Spleen (tissue), 11 donors: ENCODE measurements at regions not wholly inside any gene's neighbourhood (a gene's known extent, or its start where the extent isn't known, plus 50 kb on each side); places are given as distances from the start of the nearest gene placed in this dataset.
A peak's percentile ranks its signal among the peaks of the same experiment; 100 is the strongest.
"Not testable (repeated sequence)": the region's sequence is repeated elsewhere in the genome, so short reads cannot be mapped to it uniquely, and the experiment has no call there.

ENCODE experiments used
- DNase-seq: peaks from one replicate; pipeline ENCODE4 v3.0.0-alpha.2; 2020
- H3K27ac ChIP-seq, 8 donors: fragments of 200-600 bp; sonication (generic) in 7 of 8; 1 replicate in 4 of 8; 2 replicates in 4 of 8; pipeline versions ENCODE4 v1.5.0 to v1.8.0; 2016 to 2021; ENCODE audit warnings: inconsistent platforms in 4 of 8, mild to moderate bottlenecking in 4 of 8, moderate library complexity in 1 of 8
- H3K27me3 ChIP-seq, 7 donors: fragments of 200-600 bp; sonication (generic) in 6 of 7; replicated peaks in 1 of 7; 1 replicate in 4 of 7; 2 replicates in 3 of 7; pipeline versions ENCODE4 v1.5.0 to v1.8.0; 2016 to 2021; ENCODE audit warnings: inconsistent platforms in 3 of 7, mild to moderate bottlenecking in 1 of 7
- H3K36me3 ChIP-seq, 6 donors: fragments of 200-600 bp; sonication (generic) in 5 of 6; 1 replicate in 4 of 6; 2 replicates in 2 of 6; pipeline versions ENCODE4 v1.5.0 to v1.8.0; 2016 to 2021; ENCODE audit warnings: inconsistent platforms in 2 of 6
- H3K4me1 ChIP-seq, 6 donors: fragments of 200-600 bp; sonication (generic) in 5 of 6; 1 replicate in 3 of 6; 2 replicates in 3 of 6; pipeline versions ENCODE4 v1.5.0 to v1.8.0; 2016 to 2021; ENCODE audit warnings: inconsistent platforms in 3 of 6
- H3K4me3 ChIP-seq, 8 donors: fragments of 200-600 bp; sonication (generic) in 7 of 8; 1 replicate in 4 of 8; 2 replicates in 4 of 8; pipeline versions ENCODE4 v1.5.0 to v1.8.0; 2016 to 2021; ENCODE audit warnings: inconsistent platforms in 4 of 8, mild to moderate bottlenecking in 4 of 8, moderate library complexity in 2 of 8
- H3K9me3 ChIP-seq, 8 donors: fragments of 200-600 bp; sonication (generic) in 7 of 8; 1 replicate in 4 of 8; 2 replicates in 4 of 8; pipeline versions ENCODE4 v1.5.0 to v1.8.0; 2016 to 2021; ENCODE audit warnings: inconsistent platforms in 4 of 8
- CTCF ChIP-seq, 11 experiments: fragments of 200-600 bp in 7 of 11; fragments of 450-650 bp in 4 of 11; sonication (generic) in 4 of 11; IDR thresholded peaks in 8 of 11; conservative IDR thresholded peaks in 3 of 11; 1 replicate in 7 of 11; 2 replicates in 4 of 11; pipeline versions ENCODE4 v1.4.0 to v1.8.0; 2016 to 2021; ENCODE audit warnings: antibody characterized with exemption in 11 of 11, inconsistent platforms in 4 of 11, mild to moderate bottlenecking in 1 of 11
- POLR2A ChIP-seq, 3 donors: fragments of 450-650 bp; IDR thresholded peaks; one replicate each; pipeline ENCODE4 v1.5.1; 2017; ENCODE audit warnings: antibody characterized with exemption in 3 of 3, mild to moderate bottlenecking in 1 of 3
- POLR2AphosphoS5 ChIP-seq, 3 donors: sonication (generic); formaldehyde crosslinking; IDR thresholded peaks; one replicate each; pipeline ENCODE4 v1.5.1; 2017; ENCODE audit warnings: antibody characterized with exemption in 3 of 3
- WGBS, 5 donors: extraction: QIAGEN DNeasy Blood & Tissue Kit in 3 of 5; methylation state at CpG; one replicate each; pipeline versions ENCODE4 v1.1.5 to v1.1.7; 2013 to 2018; 5-methylcytosine and 5-hydroxymethylcytosine counted together
- intact Hi-C: fragments of 100-400 bp; cut with DNase I; formaldehyde crosslinking; loops from one replicate; pipeline ENCODE4 v1.15.0; 2023; ENCODE audit warnings: low total_unique reads
- donor health status: healthy with polysubstance abuse.
- donor health status: DM: no; HTN: no; CAD: no; lungs with moderate emphysema.
- donor health status: DM: no; HTN: no; CAD: no.
- donor health status: Bipolar disorder and iron deficiency.
- donor health status: healthy.
- donor health status: DM: no; HTN: no; CAD: no.
- donor health status: DM: yes; HTN: yes; CAD: no.

- 57 to 67% (median 61%) methylated on average over 2 of the region's 2 CpGs for WGBS, 5 donors
- intact Hi-C loops, result no loop called here
- Histone ChIP-seq H3K27ac (no peak overlapping the region), H3K4me3 (no peak overlapping the region), H3K27me3 (no peaks in the 10 kb centered on the region), H3K36me3 (no peaks in the 10 kb centered on the region), H3K4me1 (no peaks in the 10 kb centered on the region), H3K9me3 (no peaks in the 10 kb centered on the region)
- TF ChIP-seq CTCF (IDR thresholded peaks at IDR 0.05 in 8 of 11, conservative IDR thresholded peaks at IDR 0.05 in 3 of 11) (no peak), POLR2A (IDR thresholded peaks at IDR 0.05) (no peak), POLR2AphosphoS5 (IDR thresholded peaks at IDR 0.05) (no peak)
- no peak for DNase-seq
Observed at GRCh38 chr2:78832481-78832880, 193.0 kb upstream of the REG3G start.

GRCh38 chr2:78839259-78839658, 186.2 kb upstream of the REG3G start:
- Histone ChIP-seq H3K4me1 (no peaks in the 10 kb centered on the region), H3K36me3 (no peaks in the 10 kb centered on the region), H3K9me3 (peaks cover 0 to 4% (median 0%) of the 10 kb centered on the region in 8 donors), H3K27ac (no peak overlapping the region), H3K27me3 (no peaks in the 10 kb centered on the region), H3K4me3 (no peak overlapping the region)
- 29 to 54% (median 34%) methylated on average over 3 of the region's 3 CpGs for WGBS, 5 donors
- no peak for DNase-seq
- intact Hi-C loops, result no loop called here
- TF ChIP-seq CTCF (IDR thresholded peaks at IDR 0.05 in 8 of 11, conservative IDR thresholded peaks at IDR 0.05 in 3 of 11) (no peak), POLR2AphosphoS5 (IDR thresholded peaks at IDR 0.05) (no peak), POLR2A (IDR thresholded peaks at IDR 0.05) (no peak)

- DNase-seq, result not testable (repeated sequence)
Observed at GRCh38 chr2:78840311-78840710, 185.2 kb upstream of the REG3G start.

GRCh38 chr2:78845664-78846185, 179.8 kb upstream of the REG3G start:
- no peaks in the 10 kb centered on the region for H3K36me3 ChIP-seq
- no peaks in the 10 kb centered on the region for H3K27me3 ChIP-seq
- WGBS, 5 donors, result 43 to 49% (median 47%) methylated on average over 4 of the region's 4 CpGs
- TF ChIP-seq POLR2A (IDR thresholded peaks at IDR 0.05) (no peak), POLR2AphosphoS5 (IDR thresholded peaks at IDR 0.05) (no peak), CTCF (IDR thresholded peaks at IDR 0.05 in 8 of 11, conservative IDR thresholded peaks at IDR 0.05 in 3 of 11) (no peak)
- peaks cover 0 to 6% (median 0%) of the 10 kb centered on the region in 8 donors for H3K9me3 ChIP-seq
- no peaks in the 10 kb centered on the region for H3K4me1 ChIP-seq
- DNase-seq, result no peak
- intact Hi-C loops, result no loop called here
- H3K4me3 ChIP-seq, result no peak overlapping the region
- no peak overlapping the region for H3K27ac ChIP-seq

More at GRCh38 chr2:78840311-78840710, 185.2 kb upstream of the REG3G start:
- H3K36me3 ChIP-seq, H3K4me3 ChIP-seq, H3K9me3 ChIP-seq, H3K4me1 ChIP-seq, H3K27ac ChIP-seq, intact Hi-C loops, H3K27me3 ChIP-seq: not testable (repeated sequence)
- WGBS, 5 donors, result 86 to 95% (median 92%) methylated on average over 10 of the region's 10 CpGs

- Histone ChIP-seq H3K4me3 (no peak overlapping the region), H3K27ac (no peak overlapping the region), H3K4me1 (no peaks in the 10 kb centered on the region), H3K27me3 (no peaks in the 10 kb centered on the region), H3K36me3 (no peaks in the 10 kb centered on the region), H3K9me3 (peaks cover 0 to 5% (median 0%) of the 10 kb centered on the region in 8 donors)
- DNase-seq, result no peak
- intact Hi-C loops, result no loop called here
- 49 to 78% (median 74%) methylated on average over 6 of the region's 6 CpGs for WGBS, 5 donors
- TF ChIP-seq POLR2A (IDR thresholded peaks at IDR 0.05), result no peak
- peak in 1 of 11 experiments; percentile 19 for TF ChIP-seq CTCF (IDR thresholded peaks at IDR 0.05 in 8 of 11, conservative IDR thresholded peaks at IDR 0.05 in 3 of 11)
Observed at GRCh38 chr2:78861546-78861945, 164.0 kb upstream of the REG3G start.
